Liver (tissue), 8 donors: ENCODE measurements at regions not wholly inside any gene's neighbourhood (a gene's known extent, or its start where the extent isn't known, plus 50 kb on each side); places are given as distances from the start of the nearest gene placed in this dataset.

ENCODE experiments used
- DNase-seq: peaks from one replicate; pipeline ENCODE4 v3.0.0-alpha.2; 2017; ENCODE audit warnings: low spot score
- H3K27ac ChIP-seq, 2 donors: one replicate each; pipeline ENCODE4 v1.7.0; 2013; ENCODE audit warnings: inconsistent platforms in 2 of 2, low read length in 2 of 2, control low read depth in 1 of 2, low read depth in 1 of 2, mild to moderate bottlenecking in 1 of 2
- H3K27me3 ChIP-seq, 4 donors: one replicate each; pipeline versions ENCODE4 v1.6.1 to v1.7.0; 2013; ENCODE audit warnings: low read length in 3 of 4, inconsistent platforms in 1 of 4, mild to moderate bottlenecking in 1 of 4, moderate library complexity in 1 of 4; ENCODE audit not compliant: control insufficient read depth in 4 of 4, insufficient read depth in 4 of 4
- H3K36me3 ChIP-seq, 4 donors: one replicate each; pipeline versions ENCODE4 v1.6.1 to v1.7.0; 2013; ENCODE audit warnings: low read length in 3 of 4, mild to moderate bottlenecking in 3 of 4, low read depth in 1 of 4, moderate library complexity in 1 of 4; ENCODE audit not compliant: control insufficient read depth in 4 of 4, insufficient read depth in 3 of 4
- H3K4me1 ChIP-seq, 4 donors: one replicate each; pipeline versions ENCODE4 v1.6.1 to v1.7.0; 2013; ENCODE audit warnings: low read length in 3 of 4, mild to moderate bottlenecking in 3 of 4, moderate library complexity in 1 of 4; ENCODE audit not compliant: control insufficient read depth in 4 of 4, insufficient read depth in 4 of 4
- H3K4me3 ChIP-seq, 3 donors: one replicate each; pipeline versions ENCODE4 v1.6.1 to v1.7.0; 2013; ENCODE audit warnings: low read length in 3 of 3, control low read depth in 1 of 3, low read depth in 1 of 3, mild to moderate bottlenecking in 1 of 3
- H3K9ac ChIP-seq, 2 donors: one replicate each; pipeline ENCODE4 v1.7.0; 2013; ENCODE audit warnings: low read length in 2 of 2, mild to moderate bottlenecking in 2 of 2, moderate library complexity in 2 of 2, control low read depth in 1 of 2, low read depth in 1 of 2
- H3K9me3 ChIP-seq, 4 donors: one replicate each; pipeline versions ENCODE4 v1.6.1 to v1.7.0; 2013; ENCODE audit warnings: low read length in 3 of 4; ENCODE audit not compliant: control insufficient read depth in 4 of 4
- EGR1 ChIP-seq, 2 donors: IDR thresholded peaks; 2 replicates each; pipeline ENCODE4 v1.6.1; 2016 to 2018; ENCODE audit warnings: antibody characterized with exemption in 2 of 2, low read depth in 2 of 2
- FOXA1 ChIP-seq: IDR thresholded peaks from 2 replicates; pipeline ENCODE4 v1.6.1; 2016; ENCODE audit warnings: antibody characterized with exemption
- FOXA2 ChIP-seq: IDR thresholded peaks from 2 replicates; pipeline ENCODE4 v1.6.1; 2016; ENCODE audit warnings: antibody characterized with exemption
- GABPA ChIP-seq, 2 donors: IDR thresholded peaks in 1 of 2; conservative IDR thresholded peaks in 1 of 2; 2 replicates each; pipeline ENCODE4 v1.6.1; 2016; ENCODE audit warnings: antibody characterized with exemption in 2 of 2, mild to moderate bottlenecking in 1 of 2, moderate library complexity in 1 of 2
- HNF4A ChIP-seq, 2 donors: conservative IDR thresholded peaks; 2 replicates each; pipeline ENCODE4 v1.6.1; 2016; ENCODE audit warnings: antibody characterized with exemption in 2 of 2, mild to moderate bottlenecking in 2 of 2
- HNF4G ChIP-seq: IDR thresholded peaks from 2 replicates; pipeline ENCODE4 v1.6.1; 2016; ENCODE audit warnings: antibody characterized with exemption
- JUND ChIP-seq, 2 donors: IDR thresholded peaks; 2 replicates each; pipeline ENCODE4 v1.6.1; 2016; ENCODE audit warnings: antibody characterized with exemption in 2 of 2
- NR2F2 ChIP-seq: IDR thresholded peaks from 2 replicates; pipeline ENCODE4 v1.6.1; 2016; ENCODE audit warnings: antibody characterized with exemption
- RAD21 ChIP-seq, 2 donors: IDR thresholded peaks; 2 replicates each; pipeline ENCODE4 v1.6.1; 2016; ENCODE audit warnings: antibody characterized with exemption in 2 of 2, mild to moderate bottlenecking in 2 of 2
- RXRA ChIP-seq, 2 donors: IDR thresholded peaks; 2 replicates each; pipeline ENCODE4 v1.6.1; 2017 to 2018; ENCODE audit warnings: antibody characterized with exemption in 2 of 2, mild to moderate bottlenecking in 1 of 2
- SP1 ChIP-seq: IDR thresholded peaks from 2 replicates; pipeline ENCODE4 v1.6.1; 2018; ENCODE audit warnings: antibody characterized with exemption, mild to moderate bottlenecking
- TAF1 ChIP-seq: conservative IDR thresholded peaks from 2 replicates; pipeline ENCODE4 v1.6.1; 2016; ENCODE audit warnings: antibody characterized with exemption, mild to moderate bottlenecking
- YY1 ChIP-seq: IDR thresholded peaks from 2 replicates; pipeline ENCODE4 v1.6.1; 2016; ENCODE audit warnings: antibody characterized with exemption, mild to moderate bottlenecking
- WGBS: extraction: QIAGEN DNeasy Blood & Tissue Kit; methylation state at CpG from one replicate; pipeline ENCODE4 v1.1.7; 2013; 5-methylcytosine and 5-hydroxymethylcytosine counted together
- TF ChIP-seq, protein P1 (sequence below): IDR thresholded peaks from 2 replicates; pipeline ENCODE4 v1.6.1; 2016; ENCODE audit warnings: antibody characterized with exemption
- TF ChIP-seq, protein P2 (sequence below): IDR thresholded peaks from 2 replicates; pipeline ENCODE4 v1.6.1; 2016; ENCODE audit warnings: antibody characterized with exemption, mild to moderate bottlenecking
- TF ChIP-seq, protein P3 (sequence below): IDR thresholded peaks from 2 replicates; pipeline ENCODE4 v1.6.1; 2016; ENCODE audit warnings: antibody characterized with exemption
- TF ChIP-seq, protein P4 (sequence below): fragments of 150-350 bp; IDR thresholded peaks from 2 replicates; pipeline ENCODE4 v1.5.1; 2017; ENCODE audit warnings: improper control_type of control experiment, low read depth, low read length; ENCODE audit not compliant: missing input control
- donor health status: healthy.
- donor health status: healthy.
- donor health status: healthy.
- donor health status: healthy.
- donor health status: healthy.

DNA sequence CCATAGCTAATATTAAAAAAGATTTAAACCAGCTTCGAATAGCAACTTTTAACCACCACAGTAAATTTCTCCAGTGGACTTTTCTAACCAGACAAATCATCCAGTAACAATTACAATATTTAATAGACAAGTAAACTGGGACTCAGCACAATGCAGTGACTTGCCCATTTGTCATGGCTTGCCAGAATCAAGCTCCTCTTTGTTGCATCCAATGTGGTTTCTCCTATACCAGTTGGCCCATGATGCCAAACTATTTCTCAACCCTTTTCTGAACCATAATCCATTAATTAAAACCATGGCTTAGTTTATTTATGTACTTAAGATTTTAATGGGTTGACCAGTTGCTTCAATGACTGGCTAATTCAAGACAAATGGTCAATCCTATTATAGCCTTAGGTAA, 64.4 kb downstream of the DIO2 start:
- DNase-seq: no peak
- no peaks in the 10 kb centered on the region for H3K36me3 ChIP-seq
- H3K27ac ChIP-seq: no peak overlapping the region
- no peaks in the 10 kb centered on the region for H3K27me3 ChIP-seq
- H3K4me3 ChIP-seq: no peak overlapping the region
- no peaks in the 10 kb centered on the region for H3K9me3 ChIP-seq
- no peaks in the 10 kb centered on the region for H3K4me1 ChIP-seq
- TF ChIP-seq RAD21 (IDR thresholded peaks at IDR 0.05) (no peak), RXRA (IDR thresholded peaks at IDR 0.05) (no peak), EGR1 (IDR thresholded peaks at IDR 0.05; ENCODE audit: low read depth in 2 of 2) (no peak), HNF4G (no peak), GABPA (IDR thresholded peaks at IDR 0.05 in 1 of 2, conservative IDR thresholded peaks at IDR 0.05 in 1 of 2) (no peak), TAF1 (no peak), JUND (IDR thresholded peaks at IDR 0.05) (no peak), HNF4A (conservative IDR thresholded peaks at IDR 0.05) (no peak), FOXA1 (no peak), YY1 (no peak), SP1 (no peak)
- TF ChIP-seq, protein P1, sequence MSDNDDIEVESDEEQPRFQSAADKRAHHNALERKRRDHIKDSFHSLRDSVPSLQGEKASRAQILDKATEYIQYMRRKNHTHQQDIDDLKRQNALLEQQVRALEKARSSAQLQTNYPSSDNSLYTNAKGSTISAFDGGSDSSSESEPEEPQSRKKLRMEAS: no peak
- TF ChIP-seq, protein P2, sequence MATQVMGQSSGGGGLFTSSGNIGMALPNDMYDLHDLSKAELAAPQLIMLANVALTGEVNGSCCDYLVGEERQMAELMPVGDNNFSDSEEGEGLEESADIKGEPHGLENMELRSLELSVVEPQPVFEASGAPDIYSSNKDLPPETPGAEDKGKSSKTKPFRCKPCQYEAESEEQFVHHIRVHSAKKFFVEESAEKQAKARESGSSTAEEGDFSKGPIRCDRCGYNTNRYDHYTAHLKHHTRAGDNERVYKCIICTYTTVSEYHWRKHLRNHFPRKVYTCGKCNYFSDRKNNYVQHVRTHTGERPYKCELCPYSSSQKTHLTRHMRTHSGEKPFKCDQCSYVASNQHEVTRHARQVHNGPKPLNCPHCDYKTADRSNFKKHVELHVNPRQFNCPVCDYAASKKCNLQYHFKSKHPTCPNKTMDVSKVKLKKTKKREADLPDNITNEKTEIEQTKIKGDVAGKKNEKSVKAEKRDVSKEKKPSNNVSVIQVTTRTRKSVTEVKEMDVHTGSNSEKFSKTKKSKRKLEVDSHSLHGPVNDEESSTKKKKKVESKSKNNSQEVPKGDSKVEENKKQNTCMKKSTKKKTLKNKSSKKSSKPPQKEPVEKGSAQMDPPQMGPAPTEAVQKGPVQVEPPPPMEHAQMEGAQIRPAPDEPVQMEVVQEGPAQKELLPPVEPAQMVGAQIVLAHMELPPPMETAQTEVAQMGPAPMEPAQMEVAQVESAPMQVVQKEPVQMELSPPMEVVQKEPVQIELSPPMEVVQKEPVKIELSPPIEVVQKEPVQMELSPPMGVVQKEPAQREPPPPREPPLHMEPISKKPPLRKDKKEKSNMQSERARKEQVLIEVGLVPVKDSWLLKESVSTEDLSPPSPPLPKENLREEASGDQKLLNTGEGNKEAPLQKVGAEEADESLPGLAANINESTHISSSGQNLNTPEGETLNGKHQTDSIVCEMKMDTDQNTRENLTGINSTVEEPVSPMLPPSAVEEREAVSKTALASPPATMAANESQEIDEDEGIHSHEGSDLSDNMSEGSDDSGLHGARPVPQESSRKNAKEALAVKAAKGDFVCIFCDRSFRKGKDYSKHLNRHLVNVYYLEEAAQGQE: no peak
- TF ChIP-seq, protein P3, sequence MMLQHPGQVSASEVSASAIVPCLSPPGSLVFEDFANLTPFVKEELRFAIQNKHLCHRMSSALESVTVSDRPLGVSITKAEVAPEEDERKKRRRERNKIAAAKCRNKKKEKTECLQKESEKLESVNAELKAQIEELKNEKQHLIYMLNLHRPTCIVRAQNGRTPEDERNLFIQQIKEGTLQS: no peak
- TF ChIP-seq, protein P4, sequence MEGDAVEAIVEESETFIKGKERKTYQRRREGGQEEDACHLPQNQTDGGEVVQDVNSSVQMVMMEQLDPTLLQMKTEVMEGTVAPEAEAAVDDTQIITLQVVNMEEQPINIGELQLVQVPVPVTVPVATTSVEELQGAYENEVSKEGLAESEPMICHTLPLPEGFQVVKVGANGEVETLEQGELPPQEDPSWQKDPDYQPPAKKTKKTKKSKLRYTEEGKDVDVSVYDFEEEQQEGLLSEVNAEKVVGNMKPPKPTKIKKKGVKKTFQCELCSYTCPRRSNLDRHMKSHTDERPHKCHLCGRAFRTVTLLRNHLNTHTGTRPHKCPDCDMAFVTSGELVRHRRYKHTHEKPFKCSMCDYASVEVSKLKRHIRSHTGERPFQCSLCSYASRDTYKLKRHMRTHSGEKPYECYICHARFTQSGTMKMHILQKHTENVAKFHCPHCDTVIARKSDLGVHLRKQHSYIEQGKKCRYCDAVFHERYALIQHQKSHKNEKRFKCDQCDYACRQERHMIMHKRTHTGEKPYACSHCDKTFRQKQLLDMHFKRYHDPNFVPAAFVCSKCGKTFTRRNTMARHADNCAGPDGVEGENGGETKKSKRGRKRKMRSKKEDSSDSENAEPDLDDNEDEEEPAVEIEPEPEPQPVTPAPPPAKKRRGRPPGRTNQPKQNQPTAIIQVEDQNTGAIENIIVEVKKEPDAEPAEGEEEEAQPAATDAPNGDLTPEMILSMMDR: no peak
- WGBS: 64% methylated on average over 1 of the region's 1 CpG
- no peak overlapping the region for H3K9ac ChIP-seq

DNA sequence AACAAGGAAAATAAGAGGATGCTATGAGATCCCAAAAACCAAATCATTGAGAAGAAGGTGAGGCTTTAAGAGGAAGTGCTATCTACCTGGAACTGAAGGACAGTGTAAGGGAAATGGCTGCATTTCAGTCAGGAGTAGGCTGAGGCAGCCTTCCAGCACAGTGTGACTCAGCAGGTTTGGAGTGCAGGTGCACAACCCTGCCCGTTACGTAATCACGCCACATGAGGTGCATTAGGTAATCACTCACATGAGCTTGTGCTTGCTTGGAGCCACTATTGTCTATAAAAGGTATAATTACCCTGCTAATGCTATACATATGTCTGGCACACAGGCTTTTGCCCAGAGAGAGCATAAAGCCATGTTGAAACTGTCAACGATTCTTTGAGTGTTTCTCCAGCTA, 74.9 kb downstream of the DIO2 start:
- peaks cover 0 to 7% (median 3%) of the 10 kb centered on the region in 4 donors for H3K9me3 ChIP-seq
- no peak overlapping the region for H3K9ac ChIP-seq
- no peaks in the 10 kb centered on the region for H3K27me3 ChIP-seq
- no peak overlapping the region for H3K4me3 ChIP-seq
- H3K27ac ChIP-seq: no peak overlapping the region
- no peaks in the 10 kb centered on the region for H3K4me1 ChIP-seq
- no peak for DNase-seq
- H3K36me3 ChIP-seq: no peaks in the 10 kb centered on the region
- 89% methylated on average over 4 of the region's 4 CpGs for WGBS
- TF ChIP-seq NR2F2: no peak
- no peak for TF ChIP-seq RAD21 (IDR thresholded peaks at IDR 0.05)
- TF ChIP-seq GABPA (IDR thresholded peaks at IDR 0.05 in 1 of 2, conservative IDR thresholded peaks at IDR 0.05 in 1 of 2): no peak
- no peak for TF ChIP-seq HNF4A (conservative IDR thresholded peaks at IDR 0.05)
- no peak for TF ChIP-seq SP1
- TF ChIP-seq, protein P2: no peak
- no peak for TF ChIP-seq FOXA2
- TF ChIP-seq, protein P4: no peak
- no peak for TF ChIP-seq HNF4G
- TF ChIP-seq JUND (IDR thresholded peaks at IDR 0.05): no peak
- TF ChIP-seq, protein P3: no peak
- TF ChIP-seq YY1: no peak
- TF ChIP-seq, protein P1: no peak
- no peak for TF ChIP-seq RXRA (IDR thresholded peaks at IDR 0.05)
- TF ChIP-seq TAF1: no peak
